ENCODE measurements at regions not wholly inside any gene's neighbourhood (a gene's known extent, or its start where the extent isn't known, plus 50 kb on each side); places are given as distances from the start of the nearest gene placed in this dataset.
A peak's percentile ranks its signal among the peaks of the same experiment; 100 is the strongest.

- no peaks in the 10 kb centered on the region for H3K27me3 Mint-ChIP-seq (ENCODE audit: low read depth)
- H3K27ac Mint-ChIP-seq: peak overlapping the region; percentile 82
- no peak overlapping the region for H3K4me3 Mint-ChIP-seq
- no peaks in the 10 kb centered on the region for H3K36me3 Mint-ChIP-seq
- DNase-seq (ENCODE audit: low spot score in 2 of 2, unreplicated experiment in 2 of 2): no peak
- TF ChIP-seq CTCF (IDR thresholded peaks at IDR 0.05; ENCODE audit: unreplicated experiment): no peak
- peaks cover 32% of the 10 kb centered on the region for H3K4me1 Mint-ChIP-seq
- H3K9me3 Mint-ChIP-seq: peaks cover 4% of the 10 kb centered on the region
Measured at GRCh38 chr4:81664079-81664478, 192.4 kb upstream of the RASGEF1B start.

- H3K9me3 Mint-ChIP-seq: peaks cover 10% of the 10 kb centered on the region
- TF ChIP-seq CTCF (IDR thresholded peaks at IDR 0.05; ENCODE audit: unreplicated experiment): no peak
- no peaks in the 10 kb centered on the region for H3K27me3 Mint-ChIP-seq (ENCODE audit: low read depth)
- peaks cover 32% of the 10 kb centered on the region for H3K4me1 Mint-ChIP-seq
- no peak overlapping the region for H3K4me3 Mint-ChIP-seq
- no peak for DNase-seq (ENCODE audit: low spot score in 2 of 2, unreplicated experiment in 2 of 2)
- H3K27ac Mint-ChIP-seq: no peak overlapping the region
- no peaks in the 10 kb centered on the region for H3K36me3 Mint-ChIP-seq
Measured at GRCh38 chr4:81663368-81663767, 191.7 kb upstream of the RASGEF1B start.

- H3K9me3 Mint-ChIP-seq: peaks cover 22% of the 10 kb centered on the region
- H3K27me3 Mint-ChIP-seq (ENCODE audit: low read depth): no peaks in the 10 kb centered on the region
- H3K36me3 Mint-ChIP-seq: no peaks in the 10 kb centered on the region
- peaks cover 9% of the 10 kb centered on the region for H3K4me1 Mint-ChIP-seq
- DNase-seq (ENCODE audit: low spot score in 2 of 2, unreplicated experiment in 2 of 2): no peak
- no peak overlapping the region for H3K4me3 Mint-ChIP-seq
- no peak for TF ChIP-seq CTCF (IDR thresholded peaks at IDR 0.05; ENCODE audit: unreplicated experiment)
- no peak overlapping the region for H3K27ac Mint-ChIP-seq
Measured at GRCh38 chr4:81659051-81659450, 187.3 kb upstream of the RASGEF1B start.

- peak overlapping the region; percentile 8 for H3K27ac Mint-ChIP-seq
- peaks cover 37% of the 10 kb centered on the region for H3K4me1 Mint-ChIP-seq
- TF ChIP-seq CTCF (IDR thresholded peaks at IDR 0.05; ENCODE audit: unreplicated experiment): no peak
Measured at GRCh38 chr4:81652069-81652478, 180.4 kb upstream of the RASGEF1B start.

GRCh38 chr4:81651243-81651899 lies 179.7 kb upstream of the RASGEF1B start:
- H3K4me1 Mint-ChIP-seq: peaks cover 37% of the 10 kb centered on the region
- H3K27ac Mint-ChIP-seq: no peak overlapping the region
- peaks cover 4% of the 10 kb centered on the region for H3K9me3 Mint-ChIP-seq
- H3K36me3 Mint-ChIP-seq: no peaks in the 10 kb centered on the region
- peaks cover 23% of the 10 kb centered on the region for H3K27me3 Mint-ChIP-seq (ENCODE audit: low read depth)
- DNase-seq (ENCODE audit: low spot score in 2 of 2, unreplicated experiment in 2 of 2): no peak
- TF ChIP-seq CTCF (IDR thresholded peaks at IDR 0.05; ENCODE audit: unreplicated experiment): no peak
- H3K4me3 Mint-ChIP-seq: no peak overlapping the region

More at GRCh38 chr4:81652069-81652478, 180.4 kb upstream of the RASGEF1B start:
- no peak for DNase-seq (ENCODE audit: low spot score in 2 of 2, unreplicated experiment in 2 of 2)
- Mint-ChIP-seq H3K4me3 (no peak overlapping the region), H3K36me3 (no peaks in the 10 kb centered on the region), H3K27me3 (ENCODE audit: low read depth) (peaks cover 18% of the 10 kb centered on the region), H3K9me3 (peaks cover 9% of the 10 kb centered on the region)
